Right cardiac atrium (tissue), 5 donors: ENCODE measurements at regions not wholly inside any gene's neighbourhood (a gene's known extent, or its start where the extent isn't known, plus 50 kb on each side); places are given as distances from the start of the nearest gene placed in this dataset.

Experiments used
- ATAC-seq, 2 donors: fragments of 200-7000 bp; cut with Tn5 transposase; one replicate each; pipeline versions ENCODE4 v1.8.0 to v1.9.1; 2020; ENCODE audit warnings: moderate library complexity in 2 of 2, mild to moderate bottlenecking in 1 of 2
- DNase-seq, 3 donors: peaks; one replicate each; pipeline ENCODE4 v3.0.0-alpha.2; 2020
- H3K27ac ChIP-seq: one replicate; pipeline ENCODE4 v1.5.1; 2013; ENCODE audit warnings: mild to moderate bottlenecking, low read length, control low read depth, moderate library complexity
- H3K27me3 ChIP-seq: one replicate; pipeline ENCODE4 v1.6.1; 2013; ENCODE audit not compliant: control insufficient read depth, insufficient read depth
- H3K4me1 ChIP-seq: one replicate; pipeline ENCODE4 v1.6.1; 2013; ENCODE audit warnings: low read length; ENCODE audit not compliant: control insufficient read depth, insufficient read depth
- H3K4me3 ChIP-seq: one replicate; pipeline ENCODE4 v1.5.1; 2013; ENCODE audit warnings: low read length, control low read depth
- H3K9me3 ChIP-seq: one replicate; pipeline ENCODE4 v1.6.1; 2013; ENCODE audit warnings: low read length; ENCODE audit not compliant: control insufficient read depth
- WGBS: extraction: QIAGEN DNeasy Blood & Tissue Kit; methylation state at CpG from one replicate; pipeline ENCODE4 v1.1.7; 2013; 5-methylcytosine and 5-hydroxymethylcytosine counted together
- intact Hi-C, 4 donors: fragments of 100-400 bp; cut with DNase I; formaldehyde crosslinking; loops; one replicate each; pipeline versions ENCODE4 v1.11.0 to v1.14.0; 2022 to 2023
- donor health status: healthy with polysubstance abuse.
- donor health status: DM: no; HTN: yes; CAD: no.
- donor health status: DM: no; HTN: no; CAD: no.
- donor health status: DM: no; HTN: yes; CAD: no; lungs with severe emphysema.
- donor health status: DM: yes; HTN: yes; CAD: no.

DNA sequence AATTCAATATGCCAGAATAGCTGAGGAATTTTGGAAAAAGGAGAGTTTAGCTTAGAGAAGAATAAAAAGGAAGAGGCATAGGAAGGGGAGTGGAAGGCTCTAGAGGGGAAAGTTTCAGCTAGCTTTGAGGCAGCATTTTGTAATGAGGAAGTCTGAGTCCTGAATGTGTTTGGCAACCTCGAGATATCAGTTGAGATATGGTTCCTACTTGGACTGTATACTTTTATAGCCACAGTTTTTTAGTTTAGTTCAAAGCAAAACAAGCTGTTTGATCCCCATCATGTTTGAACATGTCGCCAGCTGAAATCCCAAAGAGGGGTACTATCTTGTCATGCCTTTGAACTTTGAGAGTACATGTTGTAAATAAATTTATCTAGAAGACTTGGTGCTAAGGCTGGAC is 559.0 kb upstream of the FTMT start:
- Histone ChIP-seq H3K4me1 (no peaks in the 10 kb centered on the region), H3K9me3 (no peaks in the 10 kb centered on the region), H3K27ac (no peak overlapping the region), H3K27me3 (no peaks in the 10 kb centered on the region), H3K4me3 (no peak overlapping the region)
- no peak for DNase-seq
- 58% methylated on average over 2 of the region's 2 CpGs for WGBS
- no peak for ATAC-seq
- intact Hi-C loops: no loop called here

DNA sequence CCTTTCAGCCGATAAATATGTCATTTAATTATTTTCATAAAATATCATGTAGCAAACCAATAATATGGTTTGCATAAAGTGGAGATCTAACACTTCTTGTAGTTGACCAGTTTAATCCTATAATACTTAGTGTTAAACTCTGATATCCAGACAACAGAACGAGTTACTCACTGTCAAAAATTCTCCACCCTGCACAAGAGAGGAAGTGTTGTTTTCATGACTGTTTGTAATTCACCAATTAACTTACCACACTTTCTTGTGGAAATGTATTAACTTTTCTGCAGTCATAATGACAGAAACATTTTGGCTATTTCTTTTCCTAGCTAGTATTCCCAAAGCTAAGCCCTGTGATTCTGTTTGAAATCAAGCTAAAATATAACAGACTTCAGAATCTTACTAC is 555.3 kb upstream of the FTMT start:
- H3K27me3 ChIP-seq: no peaks in the 10 kb centered on the region
- no peak for ATAC-seq
- no peaks in the 10 kb centered on the region for H3K4me1 ChIP-seq
- 62% methylated on average over 2 of the region's 2 CpGs for WGBS
- intact Hi-C loops: no loop called here
- H3K4me3 ChIP-seq: no peak overlapping the region
- DNase-seq: no peak
- no peaks in the 10 kb centered on the region for H3K9me3 ChIP-seq
- no peak overlapping the region for H3K27ac ChIP-seq

DNA sequence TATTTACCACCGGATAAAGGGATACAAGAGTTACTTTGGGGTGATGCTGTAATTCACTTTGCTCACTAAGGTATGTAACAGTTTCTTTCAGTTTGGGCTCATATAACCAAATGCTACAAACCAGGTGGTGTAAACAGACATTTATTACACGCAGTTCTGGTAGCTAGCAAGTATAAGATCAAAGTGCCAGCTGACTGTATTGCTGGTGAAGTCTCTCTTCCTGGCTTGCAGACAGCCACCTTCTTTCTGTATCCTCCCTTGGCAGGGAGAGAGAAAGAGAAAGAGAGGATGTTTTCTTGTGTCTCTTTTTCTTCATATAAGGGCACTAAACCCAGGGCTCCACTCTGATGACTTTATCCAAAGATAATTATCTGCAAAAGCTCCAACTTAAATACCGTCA is 552.5 kb upstream of the FTMT start:
- no peaks in the 10 kb centered on the region for H3K27me3 ChIP-seq
- H3K27ac ChIP-seq: no peak overlapping the region
- H3K4me3 ChIP-seq: no peak overlapping the region
- no peak for ATAC-seq
- intact Hi-C loops: no loop called here
- no peak for DNase-seq
- WGBS: 83% methylated on average over 3 of the region's 3 CpGs
- H3K4me1 ChIP-seq: no peaks in the 10 kb centered on the region
- H3K9me3 ChIP-seq: no peaks in the 10 kb centered on the region

DNA sequence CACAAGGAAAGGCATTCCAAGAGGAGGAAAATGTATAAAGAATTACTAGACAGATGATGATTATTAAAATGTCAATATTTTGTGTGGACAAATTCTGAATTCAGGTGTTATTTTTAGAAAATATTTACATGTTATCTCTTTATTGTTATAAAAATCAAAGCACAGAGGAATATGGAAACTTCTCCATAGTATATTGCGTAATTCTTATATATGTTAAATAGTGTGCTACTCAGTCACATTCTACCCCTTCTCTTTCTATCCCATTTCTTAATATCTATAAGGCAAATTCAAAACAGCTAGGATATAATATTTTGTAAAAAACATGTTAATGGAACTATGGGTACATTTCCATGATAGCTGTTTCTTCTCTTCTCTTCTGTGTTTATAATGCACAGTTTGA is 546.8 kb upstream of the FTMT start:
- no peak for ATAC-seq
- H3K4me1 ChIP-seq: no peaks in the 10 kb centered on the region
- 97% methylated on average over 1 of the region's 1 CpG for WGBS
- H3K9me3 ChIP-seq: no peaks in the 10 kb centered on the region
- intact Hi-C loops: no loop called here
- no peak overlapping the region for H3K4me3 ChIP-seq
- no peak for DNase-seq
- H3K27me3 ChIP-seq: no peaks in the 10 kb centered on the region
- no peak overlapping the region for H3K27ac ChIP-seq

DNA sequence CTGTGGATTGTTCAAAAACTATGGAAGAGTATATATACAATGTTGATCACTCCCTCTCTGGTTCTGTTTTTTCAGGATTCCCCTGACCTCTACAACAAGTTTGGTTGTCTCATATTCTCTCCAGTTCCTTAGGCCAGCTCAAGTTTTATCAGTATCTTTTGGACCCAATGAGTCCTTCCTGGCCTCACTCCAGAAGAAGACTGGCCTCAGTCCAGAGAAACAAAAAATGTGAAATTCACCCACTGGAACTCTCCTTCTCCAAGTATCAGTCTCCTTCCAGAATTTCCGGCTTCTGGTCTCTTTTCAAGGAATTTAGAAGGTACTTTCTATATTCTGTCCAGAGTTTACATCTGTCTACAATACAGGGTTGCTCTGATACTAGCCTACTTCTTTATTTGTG is 537.8 kb upstream of the FTMT start:
- no peak for ATAC-seq
- Histone ChIP-seq H3K4me3 (no peak overlapping the region), H3K9me3 (no peaks in the 10 kb centered on the region), H3K4me1 (no peaks in the 10 kb centered on the region), H3K27me3 (no peaks in the 10 kb centered on the region), H3K27ac (no peak overlapping the region)
- intact Hi-C loops: no loop called here
- 55% methylated on average over 1 of the region's 1 CpG for WGBS
- no peak for DNase-seq

DNA sequence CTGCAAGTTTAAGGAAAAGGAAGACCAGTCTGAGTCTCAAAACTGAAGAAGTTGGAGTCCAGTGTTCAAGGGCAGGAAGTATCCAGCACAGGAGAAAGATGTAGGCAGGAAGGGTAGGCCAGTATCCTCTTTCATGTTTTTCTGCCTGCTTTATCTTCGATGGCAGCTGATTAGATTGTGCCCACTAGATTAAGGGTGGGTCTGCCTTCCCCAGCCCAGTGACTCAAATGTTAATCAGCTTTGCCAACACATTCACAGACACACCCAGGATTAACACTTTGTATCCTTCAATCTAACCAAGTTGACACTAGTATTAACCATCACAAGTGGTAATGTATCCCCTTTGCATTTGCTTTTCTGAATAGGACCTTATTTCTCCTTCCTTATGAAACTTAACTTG is 535.9 kb upstream of the FTMT start:
- intact Hi-C loops: no loop called here
- Histone ChIP-seq H3K9me3 (no peaks in the 10 kb centered on the region), H3K27ac (no peak overlapping the region), H3K27me3 (no peaks in the 10 kb centered on the region), H3K4me1 (no peaks in the 10 kb centered on the region), H3K4me3 (no peak overlapping the region)
- ATAC-seq (no peak), DNase-seq (no peak)
- WGBS: 45% methylated on average over 1 of the region's 1 CpG

DNA sequence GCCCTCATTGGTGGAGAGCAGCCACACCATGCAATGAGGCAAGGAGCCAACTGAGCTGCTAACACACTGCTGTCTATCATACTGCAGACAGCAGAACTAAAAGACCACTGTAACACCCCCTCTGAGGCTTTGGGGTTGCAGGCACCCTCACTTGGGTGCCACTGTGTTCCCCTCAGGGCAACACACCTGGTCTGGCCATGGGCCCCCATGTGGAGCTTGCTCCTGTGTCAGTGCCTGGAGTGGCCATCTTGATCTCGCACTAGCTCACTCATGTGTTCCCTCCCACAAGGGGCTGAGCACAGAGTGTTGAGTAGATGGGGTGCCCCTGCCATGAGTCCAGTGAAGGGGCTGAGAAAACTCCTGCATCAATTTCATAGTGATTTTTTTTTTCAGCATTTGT is 532.4 kb upstream of the FTMT start:
- Histone ChIP-seq H3K4me3 (no peak overlapping the region), H3K4me1 (no peaks in the 10 kb centered on the region), H3K27ac (no peak overlapping the region), H3K27me3 (no peaks in the 10 kb centered on the region), H3K9me3 (no peaks in the 10 kb centered on the region)
- intact Hi-C loops: no loop called here
- ATAC-seq: no peak
- WGBS: 91% methylated on average over 1 of the region's 1 CpG
- DNase-seq: no peak

DNA sequence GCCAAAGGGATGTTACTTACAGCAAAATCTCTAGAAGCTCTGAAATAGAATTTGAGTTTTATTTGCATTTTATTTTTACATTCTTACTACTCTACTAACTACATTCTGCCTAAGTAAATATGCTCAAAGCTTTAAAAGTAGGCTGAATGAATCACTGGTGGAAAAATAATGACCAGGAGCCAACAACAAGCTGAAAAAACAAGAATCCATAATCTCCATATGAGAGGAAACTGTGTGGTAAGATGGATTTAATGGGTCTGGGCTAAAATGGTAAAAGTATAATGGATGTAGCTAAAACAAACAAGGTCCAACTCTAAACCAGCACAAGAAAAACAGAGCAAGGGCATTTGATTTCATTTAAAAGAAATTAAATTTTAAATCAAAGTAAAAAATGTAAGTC is 525.8 kb upstream of the FTMT start:
- no peaks in the 10 kb centered on the region for H3K4me1 ChIP-seq
- no peak overlapping the region for H3K27ac ChIP-seq
- intact Hi-C loops: no loop called here
- no peaks in the 10 kb centered on the region for H3K9me3 ChIP-seq
- ATAC-seq (no peak), DNase-seq (no peak)
- H3K4me3 ChIP-seq: no peak overlapping the region
- no peaks in the 10 kb centered on the region for H3K27me3 ChIP-seq

DNA sequence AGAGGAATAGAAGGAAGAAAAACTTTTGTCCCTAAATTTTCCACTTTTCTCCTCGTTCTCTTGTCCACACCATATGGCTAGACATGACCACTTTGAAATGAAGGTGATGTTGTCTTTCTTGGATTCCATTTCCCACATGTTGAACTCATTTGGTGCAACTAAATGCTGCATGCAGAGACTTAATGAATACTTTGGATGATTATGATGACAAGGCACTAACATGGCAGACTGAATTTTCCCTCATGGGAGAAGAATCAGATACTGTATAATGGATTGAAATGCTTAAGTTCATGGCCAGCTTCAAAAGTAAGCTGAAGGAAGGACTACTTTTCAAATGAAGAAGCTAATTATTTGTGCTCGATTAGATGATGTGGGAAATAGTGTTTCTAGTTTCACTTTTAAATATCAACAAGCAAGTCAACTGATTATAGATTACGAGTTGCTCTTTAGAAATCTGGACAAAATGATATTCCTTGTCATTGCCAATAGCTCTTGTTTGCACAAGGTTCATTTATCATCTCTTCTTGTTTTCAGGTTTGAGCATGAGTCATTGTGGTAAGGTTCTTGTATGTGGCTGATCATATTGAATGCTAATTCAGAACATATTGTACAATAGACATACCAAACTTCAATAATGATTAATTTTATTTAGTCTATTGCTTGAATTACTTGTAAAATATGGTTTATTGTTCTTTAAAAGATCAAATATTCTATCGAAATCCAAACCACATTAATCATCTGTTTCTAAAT is 501.3 kb upstream of the FTMT start:
- Histone ChIP-seq H3K4me3 (no peak overlapping the region), H3K27me3 (no peaks in the 10 kb centered on the region), H3K4me1 (no peaks in the 10 kb centered on the region), H3K27ac (no peak overlapping the region), H3K9me3 (no peaks in the 10 kb centered on the region)
- intact Hi-C loops: no loop called here
- DNase-seq: no peak
- no peak for ATAC-seq
- WGBS: 50% methylated on average over 4 of the region's 4 CpGs

DNA sequence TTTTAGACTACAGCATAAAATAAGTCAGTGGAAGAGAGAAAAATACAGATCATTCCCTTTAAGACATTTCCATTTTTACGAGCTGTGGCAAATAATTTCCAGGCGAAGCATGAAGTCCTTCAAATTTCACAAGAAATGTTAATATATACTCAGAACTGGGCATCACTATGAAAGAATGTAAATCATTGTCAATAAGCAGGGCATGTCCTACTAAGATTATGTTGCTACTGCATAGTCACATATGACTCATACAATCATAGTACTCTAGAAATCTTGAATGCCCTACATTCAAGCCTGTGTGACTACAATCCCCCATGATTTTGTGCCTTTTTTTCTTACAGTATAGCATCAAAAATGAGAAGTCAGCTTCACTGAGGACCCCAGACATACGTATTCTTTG is 485.2 kb upstream of the FTMT start:
- 72% methylated on average over 3 of the region's 3 CpGs for WGBS
- ATAC-seq (no peak), DNase-seq (no peak)
- no peak overlapping the region for H3K4me3 ChIP-seq
- no peaks in the 10 kb centered on the region for H3K4me1 ChIP-seq
- H3K27me3 ChIP-seq: no peaks in the 10 kb centered on the region
- H3K27ac ChIP-seq: no peak overlapping the region
- H3K9me3 ChIP-seq: no peaks in the 10 kb centered on the region
- intact Hi-C loops: no loop called here

DNA sequence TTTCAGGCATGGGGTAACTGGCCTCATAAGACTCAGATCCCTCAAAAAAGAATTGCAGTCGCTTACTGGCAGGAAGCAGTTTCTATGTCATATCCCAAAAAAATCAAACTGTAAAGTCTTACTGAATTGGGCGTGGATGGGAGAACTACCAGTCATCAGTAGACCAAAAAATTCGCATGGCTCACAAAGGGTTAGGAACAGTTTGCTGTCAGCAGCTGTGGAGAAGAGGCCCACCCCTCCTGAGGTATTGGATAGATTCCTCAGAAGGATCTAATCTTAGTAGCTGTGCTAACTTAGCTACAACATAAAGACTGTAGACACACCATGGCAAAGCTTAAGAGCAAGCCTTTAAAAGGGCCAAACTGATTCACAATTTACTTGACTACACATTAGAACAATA is 478.3 kb upstream of the FTMT start:
- Histone ChIP-seq H3K4me3 (no peak overlapping the region), H3K27ac (no peak overlapping the region), H3K27me3 (no peaks in the 10 kb centered on the region), H3K9me3 (no peaks in the 10 kb centered on the region), H3K4me1 (no peaks in the 10 kb centered on the region)
- DNase-seq (no peak), ATAC-seq (no peak)
- intact Hi-C loops: no loop called here
- WGBS: 62% methylated on average over 3 of the region's 3 CpGs

DNA sequence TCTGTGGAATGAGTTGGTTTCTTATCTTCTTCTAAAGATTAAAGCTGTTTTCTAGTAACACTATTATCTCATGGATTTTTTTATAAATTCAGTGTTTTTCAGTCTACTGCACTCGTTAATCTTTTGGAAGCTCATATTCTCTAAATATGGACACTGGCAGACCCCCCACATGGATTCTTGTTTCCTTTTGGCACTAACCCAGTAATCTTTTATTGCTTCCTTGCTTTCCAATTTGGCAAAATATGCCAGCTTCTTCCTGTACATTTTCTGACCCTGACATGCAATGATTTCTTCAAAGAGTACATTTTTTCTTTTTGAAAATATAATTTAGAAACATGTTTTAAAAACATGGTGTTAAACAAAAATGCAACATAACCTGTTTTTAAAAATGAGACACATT is 474.2 kb upstream of the FTMT start:
- no peak overlapping the region for H3K4me3 ChIP-seq
- H3K4me1 ChIP-seq: no peaks in the 10 kb centered on the region
- no peaks in the 10 kb centered on the region for H3K9me3 ChIP-seq
- intact Hi-C loops: no loop called here
- no peak overlapping the region for H3K27ac ChIP-seq
- WGBS: 17% methylated on average over 1 of the region's 1 CpG
- no peak for ATAC-seq
- no peaks in the 10 kb centered on the region for H3K27me3 ChIP-seq
- DNase-seq: no peak
